ENCODE measurements at regions not wholly inside any gene's neighbourhood (a gene's known extent, or its start where the extent isn't known, plus 50 kb on each side); places are given as distances from the start of the nearest gene placed in this dataset.
"Not testable (repeated sequence)": the region's sequence is repeated elsewhere in the genome, so short reads cannot be mapped to it uniquely, and the experiment has no call there.

DNA sequence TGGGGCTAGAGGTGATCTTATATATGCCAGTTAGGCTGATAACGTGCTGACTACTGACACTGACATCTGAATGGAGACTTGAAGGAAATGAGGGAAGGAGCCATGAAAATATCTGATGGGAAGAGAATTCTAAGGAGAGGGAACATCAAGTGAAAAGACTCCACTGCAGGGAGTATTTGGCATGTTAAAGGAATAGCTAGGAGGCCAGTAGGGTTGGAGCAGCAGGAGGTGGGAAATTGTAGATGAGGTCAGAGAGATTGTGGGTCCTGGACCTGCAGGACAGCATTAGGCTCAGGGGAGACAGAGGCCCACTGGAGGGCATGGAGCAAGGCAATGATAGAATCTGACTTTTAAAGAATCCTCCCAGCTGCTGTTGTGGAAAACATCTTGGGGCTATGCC lies 55.8 kb upstream of the NSUN7 start:
- ATAC-seq (no peak), DNase-seq (ENCODE audit: low read depth, low spot score) (no peak)
- Histone ChIP-seq H4K20me1 (ENCODE audit: insufficient read depth) (no peaks in the 10 kb centered on the region), H3K27me3 (ENCODE audit: insufficient read depth, low read length) (no peaks in the 10 kb centered on the region), H3K36me3 (ENCODE audit: control insufficient read depth in 1 of 2, insufficient read depth in 2 of 2, low read length in 2 of 2) (no peaks in the 10 kb centered on the region), H3K9ac (ENCODE audit: low read length) (no peak overlapping the region), H3K9me2 (ENCODE audit: insufficient read depth) (no peaks in the 10 kb centered on the region), H3K9me3 (ENCODE audit: control insufficient read depth in 1 of 2, insufficient read depth in 1 of 2, low read depth in 1 of 2, low read length in 2 of 2) (no peaks in the 10 kb centered on the region), H3K4me3 (replicated peaks in 1 of 2; ENCODE audit: low read depth in 1 of 2, low read length in 2 of 2) (no peak overlapping the region), H3K79me2 (ENCODE audit: insufficient read depth, low read length) (no peaks in the 10 kb centered on the region), H3K27ac (ENCODE audit: low read depth, low read length) (no peak overlapping the region), H2AFZ (ENCODE audit: low read depth, low read length, poor library complexity, severe bottlenecking) (no peak overlapping the region), H3K4me1 (ENCODE audit: control insufficient read depth in 1 of 2, insufficient read depth in 2 of 2, low read length in 2 of 2) (no peaks in the 10 kb centered on the region), H3K4me2 (ENCODE audit: low read length) (no peak overlapping the region)
- ChIA-PET RAD21 (ENCODE audit: low non-redundant PET in 1 of 2, low total read pairs in 2 of 2, uncharacterized antibody in 2 of 2, unreplicated experiment in 2 of 2) (no interaction called here), POLR2A (no interaction called here), CTCF (no interaction called here)
- intact Hi-C loops (cut with micrococcal nuclease): no loop called here
- BruUV-seq (replicated peaks): no TSS peak
- TF ChIP-seq, protein P1, sequence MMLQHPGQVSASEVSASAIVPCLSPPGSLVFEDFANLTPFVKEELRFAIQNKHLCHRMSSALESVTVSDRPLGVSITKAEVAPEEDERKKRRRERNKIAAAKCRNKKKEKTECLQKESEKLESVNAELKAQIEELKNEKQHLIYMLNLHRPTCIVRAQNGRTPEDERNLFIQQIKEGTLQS (IDR thresholded peaks at IDR 0.05): no peak
- no peak for TF ChIP-seq RAD21 (IDR thresholded peaks at IDR 0.05; ENCODE audit: low read depth)

DNA sequence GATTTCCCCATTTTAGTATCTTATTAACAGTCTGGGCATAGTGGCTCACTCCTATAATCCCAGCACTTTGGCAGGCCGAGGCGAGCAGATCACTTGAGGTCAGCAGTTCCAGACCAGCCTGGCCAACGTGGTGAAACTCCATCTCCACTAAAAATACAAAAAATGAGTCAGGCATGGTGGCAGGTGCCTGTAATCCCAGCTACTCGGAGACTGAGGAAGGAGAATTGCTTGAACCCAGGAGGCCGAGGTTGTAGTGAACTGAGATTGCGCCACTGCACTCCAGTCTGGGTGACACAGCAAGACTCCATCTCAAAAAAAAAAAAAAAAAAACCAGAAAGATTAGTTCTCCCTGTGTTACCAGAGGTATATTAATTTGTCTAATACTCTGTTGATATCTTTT lies 52.3 kb upstream of the NSUN7 start:
- BruUV-seq (replicated peaks); intact Hi-C loops (cut with micrococcal nuclease); H3K79me2 ChIP-seq (ENCODE audit: insufficient read depth, low read length); RAD21 ChIA-PET (ENCODE audit: low non-redundant PET in 1 of 2, low total read pairs in 2 of 2, uncharacterized antibody in 2 of 2, unreplicated experiment in 2 of 2); H2AFZ ChIP-seq (ENCODE audit: low read depth, low read length, poor library complexity, severe bottlenecking); H3K4me3 ChIP-seq (replicated peaks in 1 of 2; ENCODE audit: low read depth in 1 of 2, low read length in 2 of 2); H3K9ac ChIP-seq (ENCODE audit: low read length); POLR2A ChIA-PET; H3K9me2 ChIP-seq (ENCODE audit: insufficient read depth); H3K36me3 ChIP-seq (ENCODE audit: control insufficient read depth in 1 of 2, insufficient read depth in 2 of 2, low read length in 2 of 2); H3K4me1 ChIP-seq (ENCODE audit: control insufficient read depth in 1 of 2, insufficient read depth in 2 of 2, low read length in 2 of 2); ATAC-seq; DNase-seq (ENCODE audit: low read depth, low spot score); CTCF ChIA-PET; H3K4me2 ChIP-seq (ENCODE audit: low read length); H4K20me1 ChIP-seq (ENCODE audit: insufficient read depth); H3K27ac ChIP-seq (ENCODE audit: low read depth, low read length); H3K9me3 ChIP-seq (ENCODE audit: control insufficient read depth in 1 of 2, insufficient read depth in 1 of 2, low read depth in 1 of 2, low read length in 2 of 2); H3K27me3 ChIP-seq (ENCODE audit: insufficient read depth, low read length): not testable (repeated sequence)

DNA sequence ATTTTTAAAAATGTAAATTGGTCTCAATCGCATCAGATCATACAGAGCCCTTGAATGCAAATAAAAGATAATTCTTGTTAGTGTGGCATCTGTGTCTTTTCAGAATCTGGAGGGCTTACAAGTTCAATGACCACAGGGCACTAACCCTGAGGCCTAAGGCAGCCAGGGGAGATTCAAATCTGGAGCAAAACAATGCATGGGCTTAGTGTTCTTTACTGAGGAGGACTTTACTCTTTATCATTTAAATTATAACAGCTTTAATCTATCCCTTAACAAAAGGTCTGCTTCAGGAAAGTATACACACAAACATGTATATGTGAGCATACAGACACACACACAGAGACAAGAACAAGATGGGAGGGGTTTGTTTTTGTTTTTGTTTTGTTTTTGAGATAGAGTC lies 51.0 kb upstream of the NSUN7 start:
- Histone ChIP-seq H3K4me1 (ENCODE audit: control insufficient read depth in 1 of 2, insufficient read depth in 2 of 2, low read length in 2 of 2) (no peaks in the 10 kb centered on the region), H3K9ac (ENCODE audit: low read length) (no peak overlapping the region), H3K79me2 (ENCODE audit: insufficient read depth, low read length) (no peaks in the 10 kb centered on the region), H2AFZ (ENCODE audit: low read depth, low read length, poor library complexity, severe bottlenecking) (no peak overlapping the region), H3K27ac (ENCODE audit: low read depth, low read length) (no peak overlapping the region), H3K9me2 (ENCODE audit: insufficient read depth) (no peaks in the 10 kb centered on the region), H3K9me3 (ENCODE audit: control insufficient read depth in 1 of 2, insufficient read depth in 1 of 2, low read depth in 1 of 2, low read length in 2 of 2) (no peaks in the 10 kb centered on the region), H3K4me3 (replicated peaks in 1 of 2; ENCODE audit: low read depth in 1 of 2, low read length in 2 of 2) (no peak overlapping the region), H3K27me3 (ENCODE audit: insufficient read depth, low read length) (no peaks in the 10 kb centered on the region), H4K20me1 (ENCODE audit: insufficient read depth) (no peaks in the 10 kb centered on the region), H3K4me2 (ENCODE audit: low read length) (no peak overlapping the region), H3K36me3 (ENCODE audit: control insufficient read depth in 1 of 2, insufficient read depth in 2 of 2, low read length in 2 of 2) (no peaks in the 10 kb centered on the region)
- DNase-seq (ENCODE audit: low read depth, low spot score) (no peak), ATAC-seq (no peak)
- CTCF ChIA-PET: no interaction called here
- TF ChIP-seq CEBPB (IDR thresholded peaks at IDR 0.05; ENCODE audit: low read depth) (no peak), EGR1 (IDR thresholded peaks at IDR 0.05; ENCODE audit: low read depth) (no peak), EZH2 (IDR thresholded peaks at IDR 0.05) (no peak), YY1 (IDR thresholded peaks at IDR 0.05; ENCODE audit: extremely low read depth, insufficient replicate concordance, low read depth, low read length) (no peak), SP1 (IDR thresholded peaks at IDR 0.05; ENCODE audit: low read depth) (no peak), POLR2A (IDR thresholded peaks at IDR 0.05; ENCODE audit: borderline replicate concordance, extremely low read depth, insufficient read depth, insufficient read length) (no peak)
- TF ChIP-seq, protein P2, sequence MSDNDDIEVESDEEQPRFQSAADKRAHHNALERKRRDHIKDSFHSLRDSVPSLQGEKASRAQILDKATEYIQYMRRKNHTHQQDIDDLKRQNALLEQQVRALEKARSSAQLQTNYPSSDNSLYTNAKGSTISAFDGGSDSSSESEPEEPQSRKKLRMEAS (IDR thresholded peaks at IDR 0.05): no peak
- intact Hi-C loops (cut with micrococcal nuclease): no loop called here
- RAD21 ChIA-PET (ENCODE audit: low non-redundant PET in 1 of 2, low total read pairs in 2 of 2, uncharacterized antibody in 2 of 2, unreplicated experiment in 2 of 2): no interaction called here
- BruUV-seq (replicated peaks): no TSS peak
- POLR2A ChIA-PET: no interaction called here
